K562 (cell line): ENCODE measurements at regions not wholly inside any gene's neighbourhood (a gene's known extent, or its start where the extent isn't known, plus 50 kb on each side); places are given as distances from the start of the nearest gene placed in this dataset.
"Not testable (repeated sequence)": the region's sequence is repeated elsewhere in the genome, so short reads cannot be mapped to it uniquely, and the experiment has no call there.

Source experiments
- ATAC-seq: fragments of 200-7000 bp; cut with Tn5 transposase; 3 replicates; pipeline ENCODE4 v1.9.1; 2020; ENCODE audit warnings: moderate library complexity
- BruUV-seq: library from RNA; stranded (reverse); fragments of 400-500 nt; replicated peaks from 2 replicates; lab custom pipeline; 2021; lab: Mats Ljungman, UMichigan
- CTCF ChIA-PET: fragments of 300-600 bp; formaldehyde crosslinking; extraction: SDS; loops from one replicate; lab custom pipeline; 2021; ENCODE audit warnings: low intra/inter-chr PET ratio; lab: Yijun Ruan, JAX
- POLR2A ChIA-PET: fragments of 300-600, 350-650 bp; sonication (Branson Sonifier 250); formaldehyde crosslinking; extraction: SDS; loops from one replicate; lab custom pipeline; 2021; ENCODE audit warnings: antibody characterized with exemption, inconsistent platforms; lab: Yijun Ruan, JAX
- DNase-seq, 4 experiments: peaks; one replicate each; pipeline versions ENCODE4 v3.0.0 to v3.0.0-alpha.2; 2011 to 2018; ENCODE audit warnings: low spot score in 3 of 4, mixed read lengths in 3 of 4; ENCODE audit errors: extremely low read depth in 1 of 4
- FAIRE-seq: peaks from 2 replicates; lab custom pipeline; 2011; peaks lifted over from hg19 to GRCh38; lab: Jason Lieb, UNC
- H2AFZ ChIP-seq: 2 replicates; pipeline ENCODE4 v1.6.0; 2011; ENCODE audit warnings: low read depth, low read length, control low read depth, inconsistent platforms
- H3K27ac ChIP-seq: fragments of 200-600 bp; 3 replicates; pipeline ENCODE4 v1.8.0; 2011; ENCODE audit warnings: low read depth, mild to moderate bottlenecking, control low read depth, inconsistent platforms, low read length, moderate library complexity, mixed read lengths; ENCODE audit errors: extremely low read depth
- H3K27me3 ChIP-seq, 2 experiments: fragments of 300-600 bp in 1 of 2; 2 replicates in 1 of 2; 3 replicates in 1 of 2; pipeline versions ENCODE4 v1.6.0 to v1.8.0; 2011; ENCODE audit warnings: inconsistent platforms in 2 of 2, low read length in 2 of 2, mild to moderate bottlenecking in 1 of 2, mixed read lengths in 1 of 2, moderate library complexity in 1 of 2; ENCODE audit not compliant: control insufficient read depth in 2 of 2, insufficient read depth in 2 of 2
- H3K36me3 ChIP-seq: fragments of 300-600 bp; 3 replicates; pipeline ENCODE4 v1.8.0; 2011; ENCODE audit warnings: mild to moderate bottlenecking, low read length, inconsistent platforms; ENCODE audit not compliant: control insufficient read depth, insufficient read depth
- H3K4me1 ChIP-seq, 2 experiments: fragments of 200-600 bp in 1 of 2; replicated peaks in 1 of 2; 2 replicates in 1 of 2; 3 replicates in 1 of 2; pipeline versions ENCODE4 v1.5.1 to v1.8.0; 2011; ENCODE audit warnings: inconsistent platforms in 2 of 2, low read length in 2 of 2, mild to moderate bottlenecking in 1 of 2, mixed read lengths in 1 of 2, moderate library complexity in 1 of 2; ENCODE audit not compliant: control insufficient read depth in 2 of 2, insufficient read depth in 2 of 2
- H3K4me2 ChIP-seq: 2 replicates; pipeline ENCODE4 v1.6.1; 2011; ENCODE audit warnings: low read length, control low read depth, inconsistent platforms, mixed read lengths; ENCODE audit not compliant: insufficient read depth
- H3K4me3 ChIP-seq: fragments of 200-600 bp; sonication (generic), shearing (Covaris generic); 2 replicates; pipeline ENCODE4 v1.5.1; 2016; ENCODE audit warnings: control low read depth, inconsistent platforms
- H3K79me2 ChIP-seq: fragments of 200-600 bp; 3 replicates; pipeline ENCODE4 v1.8.0; 2011; ENCODE audit warnings: low read length, inconsistent platforms; ENCODE audit not compliant: control insufficient read depth, insufficient read depth
- H3K9ac ChIP-seq, 2 experiments: 2 replicates each; pipeline versions ENCODE4 v1.6.0 to v1.6.1; 2011; ENCODE audit warnings: low read depth in 2 of 2, low read length in 2 of 2, control low read depth in 1 of 2, inconsistent platforms in 1 of 2, mild to moderate bottlenecking in 1 of 2, mixed read lengths in 1 of 2; ENCODE audit not compliant: insufficient read depth in 1 of 2
- H3K9me1 ChIP-seq: one replicate; pipeline ENCODE4 v1.6.0; 2011; ENCODE audit warnings: inconsistent platforms, mild to moderate bottlenecking, low read length, moderate library complexity; ENCODE audit not compliant: control insufficient read depth, insufficient read depth
- H3K9me3 ChIP-seq: replicated peaks from 2 replicates; pipeline ENCODE4 v1.5.1; 2011; ENCODE audit warnings: low read depth, low read length, inconsistent platforms; ENCODE audit not compliant: control insufficient read depth, insufficient read depth
- H4K20me1 ChIP-seq: replicated peaks from 2 replicates; pipeline ENCODE4 v1.6.1; 2011; ENCODE audit warnings: low read length, inconsistent platforms, mixed read lengths; ENCODE audit not compliant: control insufficient read depth, insufficient read depth
- CREB3L1 ChIP-seq: fragments of 450-650 bp; IDR thresholded peaks from 2 replicates; pipeline ENCODE4 v1.6.1; 2014; ENCODE audit warnings: low read depth, mild to moderate bottlenecking, moderate library complexity, borderline replicate concordance
- CREM ChIP-seq: IDR thresholded peaks from 2 replicates; pipeline ENCODE4 v1.6.1; 2014; ENCODE audit warnings: antibody characterized with exemption, low read depth
- SAFB2 ChIP-seq: fragments of 200-400 bp; formaldehyde crosslinking; IDR thresholded peaks from 2 replicates; pipeline ENCODE4 v1.6.1; 2018; ENCODE audit warnings: borderline replicate concordance, low read length, low read depth, moderate library complexity; ENCODE audit not compliant: severe bottlenecking
- SMC3 ChIP-seq: conservative IDR thresholded peaks from 2 replicates; pipeline ENCODE4 v1.6.1; 2011; ENCODE audit warnings: low read depth, low read length, improper control_type of control experiment; ENCODE audit not compliant: insufficient read depth
- ZNF785 ChIP-seq: fragments of 250-450 bp; sonication (Bioruptor Pico); IDR thresholded peaks from 2 replicates; pipeline ENCODE4 v1.4.0; 2020; ENCODE audit warnings: mild to moderate bottlenecking
- WGBS: fragments of 100-300 bp; shearing (Covaris generic); methylation state at CpG from one replicate; pipeline ENCODE4 v1.1.6; 2016; ENCODE audit warnings: low coverage, mixed read lengths; ENCODE audit not compliant: insufficient coverage; ENCODE audit errors: missing lambda C conversion rate; 5-methylcytosine and 5-hydroxymethylcytosine counted together
- in situ Hi-C: fragments of 300-500 bp; cut with MboI; formaldehyde crosslinking; loops from 4 replicates; pipeline ENCODE4 v1.15.0; 2018; ENCODE audit warnings: inconsistent platforms, mixed read lengths
- intact Hi-C: fragments of 100-400 bp; cut with micrococcal nuclease; formaldehyde crosslinking; loops from 2 replicates; pipeline ENCODE4 v1.14.2; 2022
- TF ChIP-seq, protein P1 (sequence below): IDR thresholded peaks from 3 replicates; pipeline ENCODE4 v1.6.1; 2011; ENCODE audit warnings: borderline replicate concordance, mild to moderate bottlenecking, moderate library complexity; ENCODE audit not compliant: insufficient read length; ENCODE audit errors: extremely low read depth

DNA sequence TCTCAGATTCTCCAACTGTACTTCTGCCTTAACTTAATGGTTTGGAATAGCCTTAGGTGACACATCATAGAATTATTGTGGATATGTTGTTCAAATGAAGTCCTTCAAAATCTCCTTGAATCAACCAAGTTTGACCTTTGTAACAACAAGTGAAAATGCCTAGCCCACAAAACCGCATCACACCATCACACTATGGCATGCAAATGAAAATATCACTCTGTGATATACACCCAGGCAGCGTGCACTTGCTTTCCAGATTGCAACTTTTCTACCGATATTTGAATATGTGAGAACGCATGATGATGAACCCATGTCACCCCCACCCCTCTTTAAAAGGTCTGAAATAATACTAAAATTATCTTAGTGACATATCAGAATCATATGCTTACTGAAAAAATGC, 656.7 kb downstream of the GABRG1 start (continued):
- TF ChIP-seq ZNF785: no peak
- no peak for TF ChIP-seq CREB3L1
- no peak for TF ChIP-seq CREM

DNA sequence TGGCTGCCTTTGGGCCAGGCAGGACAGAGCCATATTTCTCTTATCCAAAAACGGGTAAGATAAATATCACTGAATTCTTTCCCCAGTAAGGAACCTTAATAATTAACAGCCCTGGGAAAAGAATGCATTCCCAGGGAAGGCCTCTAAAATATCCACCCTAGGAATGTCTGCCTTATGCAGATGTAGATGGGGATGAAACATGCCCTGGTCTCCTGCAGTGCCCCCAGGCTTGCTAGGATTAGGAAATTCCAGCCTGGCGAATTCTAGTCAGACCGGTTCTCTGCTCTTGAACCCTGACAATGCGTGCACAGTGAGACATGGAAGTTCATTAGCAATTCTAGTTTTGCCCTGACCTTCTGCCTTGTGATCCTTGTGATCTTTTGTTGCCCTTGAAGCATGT, 663.7 kb downstream of the GABRG1 start:
- H3K9me3 ChIP-seq, FAIRE-seq, H3K36me3 ChIP-seq, DNase-seq, H3K27me3 ChIP-seq, H3K9ac ChIP-seq, H4K20me1 ChIP-seq, POLR2A ChIA-PET, BruUV-seq, H3K4me3 ChIP-seq, H3K4me1 ChIP-seq, H3K4me2 ChIP-seq, H3K27ac ChIP-seq, ATAC-seq, CTCF ChIA-PET, H3K9me1 ChIP-seq, in situ Hi-C loops, H3K79me2 ChIP-seq, H2AFZ ChIP-seq, intact Hi-C loops: not testable (repeated sequence)
- WGBS: 0% methylated on average over 4 of the region's 4 CpGs

DNA sequence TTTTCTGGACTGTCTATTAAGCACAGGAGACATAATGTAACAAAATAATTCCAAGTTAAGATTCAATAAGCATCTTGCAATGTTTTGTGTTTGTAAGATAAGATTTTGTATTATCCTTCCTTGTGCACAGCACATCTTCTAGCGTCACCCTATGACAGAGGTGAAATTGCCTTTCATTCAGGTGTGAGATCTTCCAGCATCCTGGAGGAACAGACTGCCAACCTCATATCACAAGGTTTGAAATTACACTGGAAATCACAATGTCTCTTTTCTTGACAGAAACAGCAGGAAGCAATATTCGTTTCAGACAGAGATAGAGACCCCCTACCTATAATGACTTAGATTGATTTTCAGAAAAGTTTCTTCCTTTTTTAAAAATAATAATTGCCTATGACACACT, 668.6 kb downstream of the GABRG1 start:
- intact Hi-C loops: no loop called here

More for the DNA sequence above, 668.6 kb downstream of the GABRG1 start:
- DNase-seq (no peak), FAIRE-seq (no peak), ATAC-seq (no peak)
- CTCF ChIA-PET: no interaction called here
- Histone ChIP-seq H3K79me2 (no peaks in the 10 kb centered on the region), H4K20me1 (no peaks in the 10 kb centered on the region), H2AFZ (no peak overlapping the region), H3K9ac (no peak overlapping the region), H3K27me3 (no peaks in the 10 kb centered on the region), H3K9me3 (no peaks in the 10 kb centered on the region; the same call in 1 of the 2 replicates), H3K27ac (no peak overlapping the region), H3K9me1 (no peaks in the 10 kb centered on the region), H3K36me3 (no peaks in the 10 kb centered on the region), H3K4me2 (no peak overlapping the region), H3K4me1 (no peaks in the 10 kb centered on the region), H3K4me3 (no peak overlapping the region)
- no TSS peak for BruUV-seq
- 0% methylated on average over 2 of the region's 2 CpGs for WGBS
- TF ChIP-seq SMC3 (no peak), SAFB2 (no peak)
- TF ChIP-seq, protein P1, sequence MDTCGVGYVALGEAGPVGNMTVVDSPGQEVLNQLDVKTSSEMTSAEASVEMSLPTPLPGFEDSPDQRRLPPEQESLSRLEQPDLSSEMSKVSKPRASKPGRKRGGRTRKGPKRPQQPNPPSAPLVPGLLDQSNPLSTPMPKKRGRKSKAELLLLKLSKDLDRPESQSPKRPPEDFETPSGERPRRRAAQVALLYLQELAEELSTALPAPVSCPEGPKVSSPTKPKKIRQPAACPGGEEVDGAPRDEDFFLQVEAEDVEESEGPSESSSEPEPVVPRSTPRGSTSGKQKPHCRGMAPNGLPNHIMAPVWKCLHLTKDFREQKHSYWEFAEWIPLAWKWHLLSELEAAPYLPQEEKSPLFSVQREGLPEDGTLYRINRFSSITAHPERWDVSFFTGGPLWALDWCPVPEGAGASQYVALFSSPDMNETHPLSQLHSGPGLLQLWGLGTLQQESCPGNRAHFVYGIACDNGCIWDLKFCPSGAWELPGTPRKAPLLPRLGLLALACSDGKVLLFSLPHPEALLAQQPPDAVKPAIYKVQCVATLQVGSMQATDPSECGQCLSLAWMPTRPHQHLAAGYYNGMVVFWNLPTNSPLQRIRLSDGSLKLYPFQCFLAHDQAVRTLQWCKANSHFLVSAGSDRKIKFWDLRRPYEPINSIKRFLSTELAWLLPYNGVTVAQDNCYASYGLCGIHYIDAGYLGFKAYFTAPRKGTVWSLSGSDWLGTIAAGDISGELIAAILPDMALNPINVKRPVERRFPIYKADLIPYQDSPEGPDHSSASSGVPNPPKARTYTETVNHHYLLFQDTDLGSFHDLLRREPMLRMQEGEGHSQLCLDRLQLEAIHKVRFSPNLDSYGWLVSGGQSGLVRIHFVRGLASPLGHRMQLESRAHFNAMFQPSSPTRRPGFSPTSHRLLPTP: no peak
- POLR2A ChIA-PET: no interaction called here
- in situ Hi-C loops: no loop called here
